Loucy (cell line): ENCODE measurements at regions not wholly inside any gene's neighbourhood (a gene's known extent, or its start where the extent isn't known, plus 50 kb on each side); places are given as distances from the start of the nearest gene placed in this dataset.

Source experiments
- H2AFZ ChIP-seq: fragments of 200-600 bp; sonication (generic); 2 replicates; pipeline ENCODE4 v1.6.0; 2016; ENCODE audit warnings: antibody characterized with exemption, mild to moderate bottlenecking, low read length, moderate library complexity
- H3F3A ChIP-seq: fragments of 200-600 bp; 2 replicates; pipeline ENCODE4 v1.6.0; 2016; ENCODE audit warnings: antibody characterized with exemption, low read depth, mild to moderate bottlenecking
- H3K27me3 ChIP-seq: fragments of 200-600 bp; sonication (generic); 2 replicates; pipeline ENCODE4 v1.6.1; 2014; ENCODE audit warnings: low read length, mild to moderate bottlenecking; ENCODE audit not compliant: insufficient read depth, poor library complexity, severe bottlenecking
- H3K36me3 ChIP-seq: fragments of 200-600 bp; sonication (generic); 2 replicates; pipeline ENCODE4 v1.6.1; 2016; ENCODE audit warnings: low read length; ENCODE audit not compliant: insufficient read depth
- H3K4me1 ChIP-seq: fragments of 200-600 bp; sonication (generic); 2 replicates; pipeline ENCODE4 v1.5.1; 2014; ENCODE audit warnings: low read length, mild to moderate bottlenecking; ENCODE audit not compliant: insufficient read depth, poor library complexity, severe bottlenecking
- H3K4me2 ChIP-seq: fragments of 200-600 bp; sonication (generic); 2 replicates; pipeline ENCODE4 v1.6.0; 2014; ENCODE audit warnings: antibody characterized with exemption, low read length, low read depth, mild to moderate bottlenecking; ENCODE audit not compliant: poor library complexity, severe bottlenecking
- H3K4me3 ChIP-seq: fragments of 200-600 bp; sonication (generic); 2 replicates; pipeline ENCODE4 v1.5.1; 2014; ENCODE audit warnings: low read length, mild to moderate bottlenecking, mixed read lengths; ENCODE audit not compliant: poor library complexity, severe bottlenecking
- H3K79me2 ChIP-seq: fragments of 200-600 bp; sonication (generic); 2 replicates; pipeline ENCODE4 v1.6.1; 2014; ENCODE audit warnings: low read length; ENCODE audit not compliant: insufficient read depth
- H3K9ac ChIP-seq: fragments of 200-600 bp; sonication (generic); 2 replicates; pipeline ENCODE4 v1.6.0; 2014; ENCODE audit warnings: mild to moderate bottlenecking, low read depth, low read length, moderate library complexity; ENCODE audit not compliant: poor library complexity, severe bottlenecking
- H3K9me2 ChIP-seq: fragments of 200-600 bp; sonication (generic); replicated peaks from 2 replicates; pipeline ENCODE4 v1.6.1; 2016; ENCODE audit warnings: low read depth, low read length, mixed read lengths
- H3K9me3 ChIP-seq: fragments of 200-600 bp; sonication (generic); 2 replicates; pipeline ENCODE4 v1.6.1; 2014; ENCODE audit warnings: mild to moderate bottlenecking, antibody characterized with exemption, low read length, low read depth; ENCODE audit not compliant: insufficient read depth
- H4K20me1 ChIP-seq: fragments of 200-600 bp; sonication (generic); 2 replicates; pipeline ENCODE4 v1.6.0; 2014; ENCODE audit warnings: antibody characterized with exemption, low read length, mild to moderate bottlenecking; ENCODE audit not compliant: insufficient read depth, poor library complexity, severe bottlenecking
- CTCF ChIP-seq: fragments of 200-600 bp; sonication (generic); conservative IDR thresholded peaks from 2 replicates; pipeline ENCODE4 v1.5.1; 2014; ENCODE audit warnings: mild to moderate bottlenecking, antibody characterized with exemption, low read length
- EZH2phosphoT487 ChIP-seq: fragments of 200-600 bp; IDR thresholded peaks from 2 replicates; pipeline ENCODE4 v1.6.1; 2018; ENCODE audit warnings: antibody characterized with exemption, mild to moderate bottlenecking, moderate library complexity, borderline replicate concordance

GRCh38 chr14:45686771-45687170 lies 433.8 kb upstream of the MIS18BP1 start:
- H3K4me2 ChIP-seq, result no peak overlapping the region
- no peaks in the 10 kb centered on the region for H3K9me3 ChIP-seq
- H3K9ac ChIP-seq, result no peak overlapping the region
- H3K36me3 ChIP-seq, result no peaks in the 10 kb centered on the region
- TF ChIP-seq EZH2phosphoT487 (no peak), CTCF (no peak)
- H3K4me1 ChIP-seq, result no peaks in the 10 kb centered on the region
- no peaks in the 10 kb centered on the region for H3F3A ChIP-seq
- no peaks in the 10 kb centered on the region for H3K27me3 ChIP-seq
- H2AFZ ChIP-seq, result no peak overlapping the region
- no peaks in the 10 kb centered on the region for H3K79me2 ChIP-seq
- no peak overlapping the region for H3K4me3 ChIP-seq
- no peaks in the 10 kb centered on the region for H4K20me1 ChIP-seq
- H3K9me2 ChIP-seq, result no peaks in the 10 kb centered on the region

GRCh38 chr14:45680531-45680930 lies 427.5 kb upstream of the MIS18BP1 start:
- no peak overlapping the region for H2AFZ ChIP-seq
- H4K20me1 ChIP-seq, result no peaks in the 10 kb centered on the region
- H3K4me3 ChIP-seq, result no peak overlapping the region

GRCh38 chr14:45679853-45680252 lies 426.9 kb upstream of the MIS18BP1 start:
- H3K79me2 ChIP-seq, result no peaks in the 10 kb centered on the region
- no peak overlapping the region for H3K9ac ChIP-seq
- no peaks in the 10 kb centered on the region for H3K9me3 ChIP-seq
- H3K4me3 ChIP-seq, result no peak overlapping the region
- no peaks in the 10 kb centered on the region for H3K36me3 ChIP-seq
- no peaks in the 10 kb centered on the region for H3K9me2 ChIP-seq
- no peak overlapping the region for H3K4me2 ChIP-seq
- TF ChIP-seq CTCF, result no peak
- no peak for TF ChIP-seq EZH2phosphoT487
- no peaks in the 10 kb centered on the region for H3K4me1 ChIP-seq
- H3K27me3 ChIP-seq, result no peaks in the 10 kb centered on the region
- H3F3A ChIP-seq, result no peaks in the 10 kb centered on the region
- no peak overlapping the region for H2AFZ ChIP-seq
- no peaks in the 10 kb centered on the region for H4K20me1 ChIP-seq

More at GRCh38 chr14:45680531-45680930, 427.5 kb upstream of the MIS18BP1 start:
- H3K36me3 ChIP-seq, result no peaks in the 10 kb centered on the region
- no peaks in the 10 kb centered on the region for H3K9me3 ChIP-seq
- no peak overlapping the region for H3K4me2 ChIP-seq
- H3K9ac ChIP-seq, result no peak overlapping the region
- no peaks in the 10 kb centered on the region for H3K4me1 ChIP-seq
- H3K79me2 ChIP-seq, result no peaks in the 10 kb centered on the region
- H3K9me2 ChIP-seq, result no peaks in the 10 kb centered on the region
- no peak for TF ChIP-seq CTCF
- no peak for TF ChIP-seq EZH2phosphoT487
- no peaks in the 10 kb centered on the region for H3K27me3 ChIP-seq
- H3F3A ChIP-seq, result no peaks in the 10 kb centered on the region
